IgD-negative memory B cell (primary cell): ENCODE measurements at regions not wholly inside any gene's neighbourhood (a gene's known extent, or its start where the extent isn't known, plus 50 kb on each side); places are given as distances from the start of the nearest gene placed in this dataset.

Experiments used
- H3K27ac Mint-ChIP-seq, 3 donors: one replicate each; pipeline ENCODE4 v1.8.0; 2020 to 2022; ENCODE audit warnings: mild to moderate bottlenecking in 3 of 3, mixed read lengths in 3 of 3, moderate library complexity in 1 of 3
- H3K27me3 Mint-ChIP-seq: one replicate; pipeline ENCODE4 v1.8.0; 2021; ENCODE audit warnings: mixed read lengths
- H3K36me3 Mint-ChIP-seq: one replicate; pipeline ENCODE4 v1.8.0; 2020; ENCODE audit warnings: mild to moderate bottlenecking, mixed read lengths
- H3K4me1 Mint-ChIP-seq, 3 donors: one replicate each; pipeline ENCODE4 v1.8.0; 2020 to 2022; ENCODE audit warnings: mixed read lengths in 3 of 3, mild to moderate bottlenecking in 1 of 3
- H3K4me3 Mint-ChIP-seq, 4 donors: one replicate each; pipeline ENCODE4 v1.8.0; 2020 to 2022; ENCODE audit warnings: mild to moderate bottlenecking in 4 of 4, mixed read lengths in 4 of 4, moderate library complexity in 3 of 4
- H3K9me3 Mint-ChIP-seq, 3 donors: one replicate each; pipeline ENCODE4 v1.8.0; 2020 to 2021; ENCODE audit warnings: mixed read lengths in 3 of 3, mild to moderate bottlenecking in 1 of 3

DNA sequence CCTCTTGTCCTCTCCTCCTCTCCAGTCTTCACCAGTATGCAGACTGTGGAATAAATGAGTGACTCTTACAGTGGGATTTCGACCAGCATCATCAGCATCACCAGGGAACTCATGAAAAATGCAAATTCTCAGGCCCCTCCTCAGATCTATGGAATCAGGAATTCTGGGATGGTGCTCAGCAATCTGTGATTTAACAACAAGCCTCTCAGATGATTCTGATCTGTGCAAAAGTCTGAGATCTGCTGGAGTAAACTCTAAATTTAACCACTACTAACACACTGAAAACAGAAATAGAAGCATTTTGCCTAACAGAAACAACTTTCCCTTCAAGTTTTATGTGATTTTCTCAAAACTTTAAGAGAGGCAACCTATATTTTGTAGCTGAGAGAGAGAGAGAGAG lies 124.8 kb upstream of the FAM3C start:
- Mint-ChIP-seq H3K27me3 (peaks cover 4% of the 10 kb centered on the region), H3K4me1 (peaks cover 0 to 10% (median 3%) of the 10 kb centered on the region in 3 donors), H3K27ac (no peak overlapping the region), H3K9me3 (peaks cover 0 to 1% (median 0%) of the 10 kb centered on the region in 3 donors), H3K4me3 (no peak overlapping the region), H3K36me3 (peaks cover 4% of the 10 kb centered on the region)

DNA sequence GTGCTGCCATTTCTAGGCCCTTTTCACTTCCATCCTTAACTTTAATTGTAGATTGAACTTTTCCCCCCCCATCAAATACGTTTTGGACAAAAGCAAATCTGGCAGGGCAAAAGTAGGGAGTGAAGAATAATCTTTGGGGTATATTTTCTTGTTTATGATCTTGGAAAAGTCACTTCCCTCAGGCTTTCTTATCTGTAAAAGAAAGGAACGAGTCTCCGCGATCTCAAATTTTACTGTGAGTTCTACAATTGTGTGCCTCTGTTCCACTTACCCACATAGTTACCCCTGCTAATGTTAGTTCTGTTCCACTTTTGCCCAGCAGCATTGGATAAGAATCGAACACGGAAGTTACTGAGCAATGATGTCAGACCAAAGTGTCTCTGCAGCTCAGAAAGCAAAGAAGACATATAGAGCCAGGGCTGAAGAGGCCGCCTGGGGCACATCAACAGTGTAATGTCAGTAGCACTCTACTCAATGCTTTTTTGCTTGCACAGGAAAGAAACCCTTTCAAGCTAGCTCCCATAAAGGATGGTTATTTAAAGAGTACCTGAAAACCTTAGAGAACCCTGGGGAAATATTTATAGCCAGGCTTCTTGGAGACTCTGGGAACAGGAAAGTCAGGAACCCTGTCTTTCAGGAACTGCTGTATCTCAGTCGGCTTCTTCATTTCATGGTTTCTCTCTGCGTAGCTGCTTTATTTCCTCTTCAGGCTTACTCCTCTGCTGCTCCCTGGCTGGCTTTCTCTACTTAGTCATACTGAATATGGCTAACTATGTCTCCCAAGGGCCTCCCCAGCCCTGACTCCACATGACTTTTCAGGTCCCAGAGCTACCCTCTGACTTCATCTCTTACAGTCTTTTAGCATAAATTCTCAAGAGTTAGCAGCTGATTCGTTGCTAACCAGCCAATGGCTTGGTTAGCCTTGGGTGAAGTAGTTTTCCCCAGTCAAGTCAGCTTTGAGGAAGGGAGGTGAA lies 123.7 kb upstream of the FAM3C start:
- H3K9me3 Mint-ChIP-seq = peaks cover 0 to 1% (median 0%) of the 10 kb centered on the region in 3 donors
- no peaks in the 10 kb centered on the region for H3K27me3 Mint-ChIP-seq
- peaks cover 4% of the 10 kb centered on the region for H3K36me3 Mint-ChIP-seq
- H3K4me1 Mint-ChIP-seq = peaks cover 0 to 10% (median 0%) of the 10 kb centered on the region in 3 donors
- H3K27ac Mint-ChIP-seq = no peak overlapping the region
- no peak overlapping the region for H3K4me3 Mint-ChIP-seq

DNA sequence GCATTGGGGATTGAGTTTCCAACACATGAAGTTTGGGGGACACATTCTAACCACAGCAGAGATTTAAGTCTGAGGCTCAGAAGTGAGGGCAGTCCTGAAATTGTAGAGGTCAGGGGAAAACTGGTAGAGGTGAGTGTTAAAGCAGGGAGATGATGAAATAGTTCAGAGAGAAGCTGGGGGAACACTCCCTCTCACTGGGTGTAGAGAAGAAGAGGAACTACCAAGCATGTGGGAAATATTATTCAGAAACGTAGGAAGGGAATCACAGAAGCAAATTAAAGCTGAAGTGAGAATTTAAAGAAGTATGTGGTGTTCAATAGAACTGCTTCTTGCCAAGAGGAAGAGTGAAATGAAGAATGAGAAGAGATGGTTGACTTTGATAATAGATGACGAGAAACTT lies 121.5 kb upstream of the FAM3C start:
- Mint-ChIP-seq H3K36me3 (peaks cover 4% of the 10 kb centered on the region), H3K4me3 (no peak overlapping the region), H3K4me1 (peaks cover 0 to 10% (median 0%) of the 10 kb centered on the region in 3 donors), H3K9me3 (peaks cover 0 to 1% (median 0%) of the 10 kb centered on the region in 3 donors), H3K27ac (no peak overlapping the region), H3K27me3 (no peaks in the 10 kb centered on the region)

DNA sequence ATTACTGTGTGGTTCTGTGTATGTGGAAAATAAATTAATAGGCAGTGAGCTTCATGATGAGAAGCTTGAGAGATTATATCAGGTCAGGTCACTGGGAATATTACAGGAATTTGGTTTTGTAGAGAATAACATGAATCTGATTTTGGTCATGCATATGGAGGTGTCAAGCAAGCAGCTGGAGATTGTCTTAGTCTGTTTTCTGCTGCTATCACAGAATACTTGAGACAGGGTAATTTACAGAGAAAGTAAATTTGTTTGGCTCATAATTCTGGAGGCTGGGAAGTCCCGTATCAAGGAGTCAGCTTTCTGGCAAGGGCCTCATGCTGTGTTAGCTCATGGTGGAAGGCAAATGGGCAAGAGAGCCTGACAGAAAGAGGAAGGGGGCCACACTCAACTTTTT lies 120.7 kb upstream of the FAM3C start:
- no peak overlapping the region for H3K4me3 Mint-ChIP-seq
- H3K36me3 Mint-ChIP-seq = peaks cover 4% of the 10 kb centered on the region
- H3K9me3 Mint-ChIP-seq = peaks cover 0 to 1% (median 0%) of the 10 kb centered on the region in 3 donors
- no peaks in the 10 kb centered on the region for H3K27me3 Mint-ChIP-seq
- H3K4me1 Mint-ChIP-seq = peaks cover 0 to 10% (median 0%) of the 10 kb centered on the region in 3 donors
- H3K27ac Mint-ChIP-seq = no peak overlapping the region

DNA sequence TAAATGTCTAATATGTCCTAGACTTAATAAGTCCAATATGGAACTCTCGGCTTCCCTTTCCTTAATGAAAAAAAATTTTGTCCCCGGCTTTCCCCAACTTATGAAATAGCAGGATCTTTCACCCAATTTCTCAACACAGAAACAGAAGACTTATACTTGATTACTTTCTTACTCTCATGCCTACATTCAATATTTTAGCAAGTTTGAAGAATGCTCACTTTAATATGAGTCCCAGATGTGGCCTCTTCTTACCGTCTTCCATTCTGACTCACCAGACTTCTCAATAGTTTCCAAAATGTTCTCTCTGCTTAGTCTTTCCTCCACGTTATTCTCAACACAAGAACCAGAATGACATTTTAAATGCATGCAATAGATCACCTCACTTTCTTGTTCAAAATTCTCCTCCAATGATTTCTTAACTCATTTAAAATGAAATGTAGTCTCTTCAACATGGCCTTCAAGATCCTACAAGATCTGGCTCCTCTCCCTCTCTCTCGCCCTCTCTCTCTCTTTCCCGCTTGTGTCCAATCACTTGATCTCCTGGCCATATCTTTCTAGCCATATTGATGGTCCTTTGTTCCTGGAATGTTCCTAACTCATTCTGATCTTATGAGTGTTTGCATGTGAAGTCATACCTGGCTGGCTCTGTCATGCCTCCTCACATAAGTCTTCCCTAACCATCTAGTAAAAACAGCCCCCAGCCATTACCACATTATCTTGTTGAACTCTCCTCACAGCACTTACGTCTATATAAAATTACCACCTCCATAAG lies 119.7 kb upstream of the FAM3C start:
- peaks cover 4% of the 10 kb centered on the region for H3K36me3 Mint-ChIP-seq
- peaks cover 0 to 10% (median 0%) of the 10 kb centered on the region in 3 donors for H3K4me1 Mint-ChIP-seq
- H3K9me3 Mint-ChIP-seq = peaks cover 0 to 5% (median 1%) of the 10 kb centered on the region in 3 donors
- no peak overlapping the region for H3K27ac Mint-ChIP-seq
- no peak overlapping the region for H3K4me3 Mint-ChIP-seq
- H3K27me3 Mint-ChIP-seq = no peaks in the 10 kb centered on the region

DNA sequence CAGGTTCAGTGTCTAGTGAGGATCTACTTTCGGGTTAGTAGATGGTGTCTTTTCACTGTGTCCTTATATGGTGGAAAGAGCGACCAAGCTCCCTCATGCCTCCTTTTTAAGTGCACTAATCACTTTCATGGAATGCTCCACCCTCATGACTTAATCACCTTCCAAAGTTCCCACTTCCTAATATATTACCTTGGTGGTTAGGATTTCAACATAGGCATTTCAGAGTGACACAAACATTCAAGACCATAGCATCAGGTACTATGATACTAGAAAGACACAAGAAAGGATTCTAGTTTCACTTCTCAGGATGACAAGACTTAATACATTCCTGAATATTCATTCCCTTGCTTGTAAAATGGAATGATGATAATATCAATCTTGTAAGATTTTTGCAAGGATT lies 119.1 kb upstream of the FAM3C start:
- Mint-ChIP-seq H3K4me3 (no peak overlapping the region), H3K36me3 (peaks cover 2% of the 10 kb centered on the region), H3K27ac (no peak overlapping the region), H3K27me3 (no peaks in the 10 kb centered on the region), H3K4me1 (peaks cover 0 to 5% (median under 1%) of the 10 kb centered on the region in 3 donors), H3K9me3 (peaks cover 0 to 9% (median 6%) of the 10 kb centered on the region in 3 donors)

DNA sequence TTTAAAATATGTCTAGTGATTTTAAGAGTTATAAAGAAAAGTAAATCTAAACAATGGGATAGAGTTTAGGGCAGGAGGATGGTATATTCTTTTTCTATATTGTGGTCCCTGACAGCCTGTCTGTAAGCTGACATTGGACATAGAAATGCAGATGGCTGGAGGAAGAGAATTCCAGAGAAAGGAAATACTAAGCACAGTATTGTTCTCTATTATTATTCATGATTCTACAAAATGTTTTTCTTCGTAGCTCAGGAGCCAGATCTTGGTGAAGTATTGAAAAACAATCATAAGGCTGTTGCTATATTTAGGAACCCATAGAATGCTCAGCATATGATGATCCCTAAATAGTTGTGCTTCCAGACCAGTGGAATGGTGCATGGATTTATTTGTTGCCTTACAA lies 117.0 kb upstream of the FAM3C start:
- Mint-ChIP-seq H3K27ac (no peak overlapping the region), H3K4me1 (peaks cover 0 to 1% (median 0%) of the 10 kb centered on the region in 3 donors), H3K9me3 (peaks cover 0 to 9% (median 9%) of the 10 kb centered on the region in 3 donors), H3K27me3 (peaks cover 2% of the 10 kb centered on the region), H3K4me3 (no peak overlapping the region), H3K36me3 (peaks cover 2% of the 10 kb centered on the region)

DNA sequence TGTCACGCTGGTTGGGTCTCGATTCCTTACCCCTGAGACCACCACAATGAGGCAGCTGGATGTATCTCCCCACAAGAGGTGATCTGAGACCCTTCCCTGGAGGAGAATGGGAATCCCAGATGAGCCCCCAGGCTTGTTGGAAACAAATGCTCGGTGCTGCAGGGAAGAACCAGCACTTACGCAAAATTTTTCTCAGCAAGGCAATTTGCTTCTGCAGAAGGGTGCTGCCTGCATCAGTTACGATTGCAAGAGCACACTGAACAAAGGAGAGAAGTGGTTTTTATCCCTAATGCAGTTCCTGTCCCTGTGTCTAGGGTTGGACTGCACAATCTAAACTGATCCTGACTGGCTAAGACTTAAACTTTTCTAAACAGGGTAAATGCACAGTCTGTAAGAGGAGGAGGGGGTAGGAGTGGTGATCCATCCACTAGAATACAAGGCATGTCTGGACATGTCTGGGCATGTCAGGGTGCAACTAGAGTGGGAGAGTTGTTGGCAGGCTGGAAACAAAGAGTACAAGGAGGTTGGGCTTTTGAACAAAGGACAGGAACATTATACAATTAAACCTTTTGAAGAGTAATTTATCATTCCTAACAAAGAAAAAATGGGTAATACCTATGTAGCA lies 114.9 kb upstream of the FAM3C start:
- Mint-ChIP-seq H3K36me3 (no peaks in the 10 kb centered on the region), H3K9me3 (peaks cover 8 to 15% (median 12%) of the 10 kb centered on the region in 3 donors), H3K4me1 (peaks cover 0 to 1% (median 0%) of the 10 kb centered on the region in 3 donors), H3K27me3 (peaks cover 2% of the 10 kb centered on the region), H3K27ac (no peak overlapping the region), H3K4me3 (no peak overlapping the region)

DNA sequence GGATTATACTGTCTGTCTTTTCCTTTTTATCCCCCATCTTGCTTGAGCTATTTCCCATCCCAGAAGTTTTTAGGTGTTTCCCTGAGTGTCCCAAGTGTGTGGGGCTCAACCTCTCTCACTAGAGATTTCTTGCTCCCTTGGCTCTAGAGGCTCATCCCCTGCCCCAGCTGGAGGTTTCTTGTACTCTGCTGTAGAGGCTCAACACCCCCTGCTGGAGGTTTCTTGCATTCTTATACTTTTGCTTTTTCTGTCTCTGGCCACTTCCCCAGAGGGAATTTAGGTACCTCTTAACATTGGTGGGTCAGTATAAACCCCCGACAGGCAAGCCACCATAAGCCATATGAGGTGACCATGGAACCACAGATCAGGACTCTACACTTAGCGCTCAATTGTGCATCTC lies 114.2 kb upstream of the FAM3C start:
- H3K4me1 Mint-ChIP-seq = peaks cover 0 to 1% (median 0%) of the 10 kb centered on the region in 3 donors
- peaks cover 2% of the 10 kb centered on the region for H3K27me3 Mint-ChIP-seq
- peaks cover 9 to 19% (median 19%) of the 10 kb centered on the region in 3 donors for H3K9me3 Mint-ChIP-seq
- H3K27ac Mint-ChIP-seq = no peak overlapping the region
- H3K4me3 Mint-ChIP-seq = no peak overlapping the region
- H3K36me3 Mint-ChIP-seq = no peaks in the 10 kb centered on the region

DNA sequence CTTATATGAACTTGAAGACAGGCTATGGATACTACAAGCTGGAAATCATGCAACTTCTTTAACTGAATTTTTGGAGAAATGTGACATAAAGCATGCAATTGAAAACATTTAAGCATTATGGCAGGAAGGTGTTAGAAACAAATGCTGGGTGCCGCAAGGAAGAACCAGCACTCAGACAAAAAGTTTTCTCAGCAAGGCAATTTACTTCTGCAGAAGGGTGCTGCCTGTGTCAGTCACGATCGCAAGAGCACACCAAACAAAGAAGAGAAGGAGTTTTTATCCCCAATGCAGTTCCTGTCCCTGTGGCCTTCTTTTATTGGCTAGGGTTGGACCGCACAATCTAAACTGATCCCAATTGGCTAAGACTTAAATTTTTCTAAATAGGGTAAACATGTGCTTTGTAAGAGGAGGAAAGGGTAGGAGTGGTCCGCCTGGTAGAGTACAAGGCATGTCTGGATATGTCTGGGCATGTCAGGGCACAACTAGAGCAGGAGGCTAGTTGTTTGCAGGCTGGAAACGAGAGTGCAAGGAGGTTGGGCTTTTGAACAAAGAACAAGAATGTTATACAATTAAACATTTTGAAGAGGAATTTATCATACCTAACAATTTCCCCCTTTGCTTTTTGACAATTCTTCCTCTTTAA lies 109.6 kb upstream of the FAM3C start:
- no peak overlapping the region for H3K4me3 Mint-ChIP-seq
- H3K9me3 Mint-ChIP-seq = peaks cover 11 to 28% (median 26%) of the 10 kb centered on the region in 3 donors
- H3K27ac Mint-ChIP-seq = no peak overlapping the region
- peaks cover 2% of the 10 kb centered on the region for H3K27me3 Mint-ChIP-seq
- H3K36me3 Mint-ChIP-seq = peaks cover 5% of the 10 kb centered on the region
- H3K4me1 Mint-ChIP-seq = peaks cover 0 to 9% (median 3%) of the 10 kb centered on the region in 3 donors

DNA sequence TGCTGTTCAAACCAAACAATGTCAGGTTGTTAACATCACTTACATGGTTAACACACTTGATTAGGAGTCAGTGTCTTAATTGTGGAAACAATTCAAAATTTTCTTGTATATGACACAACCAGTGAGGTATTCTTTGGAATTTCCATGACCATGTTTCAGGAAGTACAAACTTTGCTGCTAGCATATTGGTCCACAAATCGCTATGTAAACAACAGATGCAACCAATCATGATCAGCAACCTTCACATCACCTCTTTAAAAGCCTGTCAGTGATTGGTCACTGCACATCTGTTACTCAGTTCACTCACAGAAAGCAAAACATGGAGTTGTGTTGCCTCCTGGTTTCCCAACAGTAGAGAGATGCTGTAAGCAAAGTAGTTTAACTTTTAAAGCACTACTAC lies 108.9 kb upstream of the FAM3C start:
- Mint-ChIP-seq H3K27me3 (peaks cover 2% of the 10 kb centered on the region), H3K9me3 (peaks cover 11 to 24% (median 22%) of the 10 kb centered on the region in 3 donors), H3K36me3 (peaks cover 5% of the 10 kb centered on the region), H3K27ac (no peak overlapping the region), H3K4me3 (no peak overlapping the region), H3K4me1 (peaks cover 0 to 7% (median 3%) of the 10 kb centered on the region in 3 donors)

DNA sequence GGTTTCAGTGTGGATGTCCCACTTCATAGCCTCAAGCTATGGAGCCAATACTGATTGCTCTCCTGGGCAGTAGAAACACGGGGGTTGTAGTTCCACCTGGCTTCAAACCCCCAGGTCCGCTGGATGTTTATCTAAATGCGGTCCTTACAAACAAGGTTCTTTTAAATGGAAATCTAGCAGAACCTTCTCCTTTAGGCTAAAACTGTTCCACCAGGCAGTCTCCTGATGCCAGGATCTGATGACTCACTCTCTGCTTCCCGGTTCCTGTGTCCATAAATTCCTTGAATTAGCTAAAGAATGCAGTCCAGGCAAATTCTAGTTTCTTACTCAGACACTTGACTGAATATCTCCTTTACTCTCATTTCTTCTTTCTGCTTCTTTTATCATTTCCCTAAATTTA lies 108.4 kb upstream of the FAM3C start:
- H3K9me3 Mint-ChIP-seq = peaks cover 11 to 22% (median 20%) of the 10 kb centered on the region in 3 donors
- H3K4me1 Mint-ChIP-seq = peaks cover 0 to 7% (median 3%) of the 10 kb centered on the region in 3 donors

DNA sequence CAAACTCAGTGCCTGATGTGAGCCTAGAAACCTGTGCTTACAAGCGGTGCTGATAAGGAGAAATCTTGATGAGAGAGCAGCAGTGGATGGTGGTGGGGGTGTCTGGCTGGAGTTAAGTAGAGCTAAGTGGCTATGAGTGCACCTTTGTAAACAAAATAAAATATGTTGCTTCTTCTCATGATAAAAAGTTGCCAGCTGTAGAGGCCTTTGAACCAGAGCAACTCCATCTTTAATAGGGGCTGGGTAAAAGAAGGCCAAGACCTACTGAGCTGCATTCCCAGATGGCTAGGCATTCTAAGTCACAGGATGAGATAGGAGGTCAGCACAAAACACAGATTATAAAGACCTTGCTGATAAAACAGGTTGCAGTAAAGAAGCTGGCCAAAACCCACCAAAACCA lies 107.6 kb upstream of the FAM3C start:
- no peak overlapping the region for H3K4me3 Mint-ChIP-seq
- H3K27ac Mint-ChIP-seq = no peak overlapping the region
- H3K27me3 Mint-ChIP-seq = no peaks in the 10 kb centered on the region
- peaks cover 11 to 22% (median 20%) of the 10 kb centered on the region in 3 donors for H3K9me3 Mint-ChIP-seq
- peaks cover 5% of the 10 kb centered on the region for H3K36me3 Mint-ChIP-seq
- peaks cover 0 to 7% (median 3%) of the 10 kb centered on the region in 3 donors for H3K4me1 Mint-ChIP-seq

More for the DNA sequence above, 108.4 kb upstream of the FAM3C start:
- H3K36me3 Mint-ChIP-seq = peaks cover 5% of the 10 kb centered on the region
- no peaks in the 10 kb centered on the region for H3K27me3 Mint-ChIP-seq
- no peak overlapping the region for H3K4me3 Mint-ChIP-seq
- H3K27ac Mint-ChIP-seq = no peak overlapping the region

DNA sequence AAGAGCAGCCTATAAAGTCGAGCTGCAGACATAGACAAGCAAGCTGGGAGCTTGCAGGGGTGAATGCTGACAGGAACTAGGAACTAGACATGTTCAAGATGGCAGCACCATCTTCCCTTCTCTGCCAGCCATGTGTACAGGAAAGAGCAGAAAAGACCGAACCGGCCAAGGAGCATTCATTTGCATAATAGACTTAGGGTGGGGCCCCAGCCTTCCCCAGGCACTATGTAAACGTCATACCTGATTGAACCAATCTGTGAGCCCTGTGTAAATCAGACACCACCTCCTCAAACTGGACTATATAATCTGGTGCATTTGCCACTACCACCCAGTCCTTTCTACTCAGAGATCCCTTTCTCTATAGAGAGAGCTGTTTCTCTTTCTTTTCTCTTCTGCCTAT lies 106.9 kb upstream of the FAM3C start:
- H3K36me3 Mint-ChIP-seq = peaks cover 5% of the 10 kb centered on the region
- H3K4me1 Mint-ChIP-seq = peaks cover 0 to 7% (median 3%) of the 10 kb centered on the region in 3 donors
- H3K9me3 Mint-ChIP-seq = peaks cover 11 to 22% (median 20%) of the 10 kb centered on the region in 3 donors
- H3K27ac Mint-ChIP-seq = no peak overlapping the region
- peak overlapping the region in 1 of 4 donors; percentile 61 for H3K4me3 Mint-ChIP-seq
- no peaks in the 10 kb centered on the region for H3K27me3 Mint-ChIP-seq
